K562 (cell line): ENCODE measurements at regions not wholly inside any gene's neighbourhood (a gene's known extent, or its start where the extent isn't known, plus 50 kb on each side); places are given as distances from the start of the nearest gene placed in this dataset.

ENCODE experiments used
- ETV6 ChIP-seq, 3 experiments: fragments of 150-350 bp in 1 of 3; sonication (generic) in 1 of 3; formaldehyde crosslinking in 1 of 3; IDR thresholded peaks; 2 replicates each; pipeline versions ENCODE4 v1.6.1 to v1.8.0; 2014 to 2022; ENCODE audit warnings: borderline replicate concordance in 2 of 3, low read depth in 2 of 3, antibody characterized with exemption in 1 of 3, low read length in 1 of 3, mild to moderate bottlenecking in 1 of 3, missing genetic modification reagents in 1 of 3
- GABPB2 ChIP-seq: fragments of 250-450 bp; sonication (Bioruptor Pico); conservative IDR thresholded peaks from 2 replicates; pipeline ENCODE4 v1.5.1; 2021; ENCODE audit warnings: mild to moderate bottlenecking
- KAT8 ChIP-seq: fragments of 450-650 bp; IDR thresholded peaks from 2 replicates; pipeline ENCODE4 v1.6.1; 2016; ENCODE audit warnings: low read depth, mild to moderate bottlenecking
- MCM2 ChIP-seq: fragments of 450-650 bp; IDR thresholded peaks from 2 replicates; pipeline ENCODE4 v1.6.1; 2017; ENCODE audit warnings: low read depth, mild to moderate bottlenecking
- NR2C1 ChIP-seq, 2 experiments: fragments of 450-650 bp; IDR thresholded peaks; 2 replicates each; pipeline ENCODE4 v1.6.1; 2017; ENCODE audit warnings: mild to moderate bottlenecking in 2 of 2, antibody characterized with exemption in 1 of 2, inconsistent platforms in 1 of 2, missing compliant biosample characterization in 1 of 2, missing genetic modification characterization in 1 of 2
- POLR2A ChIP-seq: fragments of 450-650 bp; conservative IDR thresholded peaks from 2 replicates; pipeline ENCODE4 v1.6.1; 2016
- PRPF4 ChIP-seq: fragments of 200-400 bp; formaldehyde crosslinking; IDR thresholded peaks from one replicate; pipeline ENCODE4 v1.6.1; 2017; ENCODE audit warnings: low read length, low read depth, mild to moderate bottlenecking; ENCODE audit not compliant: insufficient read depth, poor library complexity, severe bottlenecking
- SMAD4 ChIP-seq: fragments of 250-450 bp; sonication (Bioruptor Pico); conservative IDR thresholded peaks from 2 replicates; pipeline ENCODE4 v1.8.0; 2021; ENCODE audit warnings: inconsistent platforms, mild to moderate bottlenecking, moderate library complexity
- SREBF2 ChIP-seq: sonication (generic); formaldehyde crosslinking; IDR thresholded peaks from 2 replicates; pipeline ENCODE4 v1.4.0; 2020; ENCODE audit warnings: mild to moderate bottlenecking, missing genetic modification reagents
- TRIM24 ChIP-seq, 2 experiments: fragments of 450-650 bp; IDR thresholded peaks; 2 replicates each; pipeline ENCODE4 v1.6.1; 2016
- ZKSCAN3 ChIP-seq: fragments of 250-450 bp; sonication (Bioruptor Pico); IDR thresholded peaks from 2 replicates; pipeline ENCODE4 v1.4.0; 2020
- ZNF253 ChIP-seq: fragments of 250-450 bp; sonication (Bioruptor Pico); conservative IDR thresholded peaks from 2 replicates; pipeline ENCODE4 v1.6.1; 2021; ENCODE audit warnings: mild to moderate bottlenecking
- ZNF41 ChIP-seq: fragments of 250-450 bp; sonication (Bioruptor Pico); conservative IDR thresholded peaks from 2 replicates; pipeline ENCODE4 v1.4.0; 2020; ENCODE audit warnings: mild to moderate bottlenecking
- ZNF507 ChIP-seq: conservative IDR thresholded peaks from 2 replicates; pipeline ENCODE4 v1.6.1; 2017; ENCODE audit warnings: missing genetic modification characterization, missing compliant biosample characterization
- ZNF584 ChIP-seq: fragments of 200-800 bp; sonication (Bioruptor generic); IDR thresholded peaks from 2 replicates; pipeline ENCODE4 v1.6.1; 2016; ENCODE audit warnings: low read depth, mild to moderate bottlenecking, missing genetic modification characterization, missing compliant biosample characterization
- TF ChIP-seq, protein P1 (sequence below): IDR thresholded peaks from 3 replicates; pipeline ENCODE4 v1.6.1; 2011; ENCODE audit warnings: borderline replicate concordance, mild to moderate bottlenecking, moderate library complexity; ENCODE audit not compliant: insufficient read length; ENCODE audit errors: extremely low read depth
- TF ChIP-seq, protein P2 (sequence below), 2 experiments: fragments of 200-800 bp in 1 of 2; sonication (Bioruptor generic) in 1 of 2; sonication (generic) in 1 of 2; formaldehyde crosslinking in 1 of 2; IDR thresholded peaks in 1 of 2; conservative IDR thresholded peaks in 1 of 2; 2 replicates each; pipeline versions ENCODE4 v1.5.0 to v1.6.1; 2016 to 2020; ENCODE audit warnings: missing compliant biosample characterization in 1 of 2, missing genetic modification characterization in 1 of 2, missing genetic modification reagents in 1 of 2
- TF ChIP-seq, protein P3 (sequence below): sonication (generic); formaldehyde crosslinking; IDR thresholded peaks from 2 replicates; pipeline ENCODE4 v1.5.0; 2020; ENCODE audit warnings: missing genetic modification reagents

DNA sequence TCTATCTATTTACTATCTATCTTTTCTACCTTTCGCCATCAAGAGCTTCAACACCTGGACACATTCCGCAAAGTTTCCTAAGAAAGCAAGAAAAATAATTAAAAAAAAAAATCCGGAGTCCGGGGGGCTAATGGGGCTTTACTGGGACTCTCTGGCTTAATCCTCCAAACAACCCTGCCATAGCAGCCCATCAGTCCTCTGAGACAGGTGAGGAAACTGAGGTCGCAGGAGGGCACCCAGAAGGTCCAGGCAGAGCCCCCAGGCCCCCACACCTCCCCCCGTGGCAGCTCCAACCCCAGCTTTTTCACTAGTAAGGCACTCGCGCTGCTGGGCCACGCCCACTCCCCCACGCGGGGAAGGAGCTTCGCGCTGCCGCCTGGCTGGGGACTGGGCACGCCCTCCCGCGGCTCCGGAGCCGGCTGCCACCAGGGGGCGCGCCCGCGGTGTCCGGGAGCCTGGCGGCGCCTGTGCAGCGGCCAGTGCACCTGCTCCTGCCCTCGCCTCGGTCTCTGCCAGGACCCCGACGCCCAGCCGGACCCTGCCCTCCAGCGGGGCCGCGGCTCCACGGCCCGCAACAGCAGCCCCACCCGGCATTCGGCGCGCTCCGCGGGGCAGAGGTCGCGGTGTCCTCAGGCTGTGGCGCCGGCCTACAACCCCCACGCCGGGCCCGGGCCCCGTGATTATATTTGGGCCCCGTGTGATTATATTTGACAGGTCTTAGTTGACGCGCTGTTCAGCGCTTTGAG, 54.1 kb upstream of the SAMD11 start (continued):
- TF ChIP-seq, protein P1, sequence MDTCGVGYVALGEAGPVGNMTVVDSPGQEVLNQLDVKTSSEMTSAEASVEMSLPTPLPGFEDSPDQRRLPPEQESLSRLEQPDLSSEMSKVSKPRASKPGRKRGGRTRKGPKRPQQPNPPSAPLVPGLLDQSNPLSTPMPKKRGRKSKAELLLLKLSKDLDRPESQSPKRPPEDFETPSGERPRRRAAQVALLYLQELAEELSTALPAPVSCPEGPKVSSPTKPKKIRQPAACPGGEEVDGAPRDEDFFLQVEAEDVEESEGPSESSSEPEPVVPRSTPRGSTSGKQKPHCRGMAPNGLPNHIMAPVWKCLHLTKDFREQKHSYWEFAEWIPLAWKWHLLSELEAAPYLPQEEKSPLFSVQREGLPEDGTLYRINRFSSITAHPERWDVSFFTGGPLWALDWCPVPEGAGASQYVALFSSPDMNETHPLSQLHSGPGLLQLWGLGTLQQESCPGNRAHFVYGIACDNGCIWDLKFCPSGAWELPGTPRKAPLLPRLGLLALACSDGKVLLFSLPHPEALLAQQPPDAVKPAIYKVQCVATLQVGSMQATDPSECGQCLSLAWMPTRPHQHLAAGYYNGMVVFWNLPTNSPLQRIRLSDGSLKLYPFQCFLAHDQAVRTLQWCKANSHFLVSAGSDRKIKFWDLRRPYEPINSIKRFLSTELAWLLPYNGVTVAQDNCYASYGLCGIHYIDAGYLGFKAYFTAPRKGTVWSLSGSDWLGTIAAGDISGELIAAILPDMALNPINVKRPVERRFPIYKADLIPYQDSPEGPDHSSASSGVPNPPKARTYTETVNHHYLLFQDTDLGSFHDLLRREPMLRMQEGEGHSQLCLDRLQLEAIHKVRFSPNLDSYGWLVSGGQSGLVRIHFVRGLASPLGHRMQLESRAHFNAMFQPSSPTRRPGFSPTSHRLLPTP = no peak
- TF ChIP-seq ETV6 (IDR thresholded peaks at IDR 0.05; ENCODE audit: borderline replicate concordance in 1 of 2, low read depth in 2 of 2, low read length in 1 of 2) = no peak
- no peak for TF ChIP-seq ETV6 (CRISPR knock-in tag; IDR thresholded peaks at IDR 0.05; ENCODE audit: borderline replicate concordance)
- no peak for TF ChIP-seq POLR2A
- TF ChIP-seq NR2C1 (IDR thresholded peaks at IDR 0.05) = no peak
- no peak for TF ChIP-seq NR2C1 (tag; IDR thresholded peaks at IDR 0.05)
- TF ChIP-seq PRPF4 = no peak
- TF ChIP-seq, protein P2, sequence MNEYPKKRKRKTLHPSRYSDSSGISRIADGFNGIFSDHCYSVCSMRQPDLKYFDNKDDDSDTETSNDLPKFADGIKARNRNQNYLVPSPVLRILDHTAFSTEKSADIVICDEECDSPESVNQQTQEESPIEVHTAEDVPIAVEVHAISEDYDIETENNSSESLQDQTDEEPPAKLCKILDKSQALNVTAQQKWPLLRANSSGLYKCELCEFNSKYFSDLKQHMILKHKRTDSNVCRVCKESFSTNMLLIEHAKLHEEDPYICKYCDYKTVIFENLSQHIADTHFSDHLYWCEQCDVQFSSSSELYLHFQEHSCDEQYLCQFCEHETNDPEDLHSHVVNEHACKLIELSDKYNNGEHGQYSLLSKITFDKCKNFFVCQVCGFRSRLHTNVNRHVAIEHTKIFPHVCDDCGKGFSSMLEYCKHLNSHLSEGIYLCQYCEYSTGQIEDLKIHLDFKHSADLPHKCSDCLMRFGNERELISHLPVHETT (CRISPR knock-in tag; conservative IDR thresholded peaks at IDR 0.05 in 1 of 2, IDR thresholded peaks at IDR 0.05 in 1 of 2) = no peak
- TF ChIP-seq ZNF507 (tag) = no peak
- no peak for TF ChIP-seq ZKSCAN3 (CRISPR knock-in tag)
- TF ChIP-seq ZNF253 (CRISPR knock-in tag) = no peak
- no peak for TF ChIP-seq KAT8
- no peak for TF ChIP-seq ZNF584 (CRISPR knock-in tag)
- peak; percentile 75 for TF ChIP-seq SMAD4 (CRISPR knock-in tag)
- TF ChIP-seq SREBF2 (CRISPR knock-in tag) = no peak
- TF ChIP-seq GABPB2 (CRISPR knock-in tag) = no peak
- TF ChIP-seq, protein P3, sequence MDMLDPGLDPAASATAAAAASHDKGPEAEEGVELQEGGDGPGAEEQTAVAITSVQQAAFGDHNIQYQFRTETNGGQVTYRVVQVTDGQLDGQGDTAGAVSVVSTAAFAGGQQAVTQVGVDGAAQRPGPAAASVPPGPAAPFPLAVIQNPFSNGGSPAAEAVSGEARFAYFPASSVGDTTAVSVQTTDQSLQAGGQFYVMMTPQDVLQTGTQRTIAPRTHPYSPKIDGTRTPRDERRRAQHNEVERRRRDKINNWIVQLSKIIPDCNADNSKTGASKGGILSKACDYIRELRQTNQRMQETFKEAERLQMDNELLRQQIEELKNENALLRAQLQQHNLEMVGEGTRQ = no peak
- no peak for TF ChIP-seq MCM2
- no peak for TF ChIP-seq ZNF41
- TF ChIP-seq TRIM24 (IDR thresholded peaks at IDR 0.05) = no peak
